Mucosa of descending colon (tissue), 3 donors: ENCODE measurements at regions not wholly inside any gene's neighbourhood (a gene's known extent, or its start where the extent isn't known, plus 50 kb on each side); places are given as distances from the start of the nearest gene placed in this dataset.

ENCODE experiments used
- ATAC-seq: fragments of 200-7000 bp; cut with Tn5 transposase; one replicate; pipeline ENCODE4 v1.9.1; 2020; ENCODE audit warnings: mild to moderate bottlenecking, moderate library complexity
- DNase-seq, 3 donors: peaks; one replicate each; pipeline ENCODE4 v3.0.0-alpha.2; 2020
- H3K36me3 ChIP-seq: fragments of 200-600 bp; one replicate; pipeline ENCODE4 v1.8.0; 2021; ENCODE audit warnings: low read depth, mild to moderate bottlenecking
- H3K4me1 ChIP-seq: fragments of 200-600 bp; one replicate; pipeline ENCODE4 v1.8.0; 2021; ENCODE audit warnings: low read depth, mild to moderate bottlenecking
- H3K4me3 ChIP-seq: fragments of 200-600 bp; one replicate; pipeline ENCODE4 v1.8.0; 2021; ENCODE audit warnings: mild to moderate bottlenecking
- H3K9me3 ChIP-seq: fragments of 200-600 bp; one replicate; pipeline ENCODE4 v1.8.0; 2021; ENCODE audit warnings: mild to moderate bottlenecking
- CTCF ChIP-seq: fragments of 200-600 bp; IDR thresholded peaks from one replicate; pipeline ENCODE4 v1.8.0; 2022; ENCODE audit warnings: antibody characterized with exemption, mild to moderate bottlenecking
- intact Hi-C, 2 donors: fragments of 100-400 bp; cut with DNase I in 1 of 2; cut with micrococcal nuclease in 1 of 2; formaldehyde crosslinking; loops; one replicate each; pipeline versions ENCODE4 v1.11.0 to v1.11.1; 2022; cut with DNase I, micrococcal nuclease
- donor health status: DM: no; HTN: no; CAD: no; lungs with moderate emphysema.
- donor health status: DM: no; HTN: no; CAD: no.
- donor health status: DM: no; HTN: yes; CAD: no.

DNA sequence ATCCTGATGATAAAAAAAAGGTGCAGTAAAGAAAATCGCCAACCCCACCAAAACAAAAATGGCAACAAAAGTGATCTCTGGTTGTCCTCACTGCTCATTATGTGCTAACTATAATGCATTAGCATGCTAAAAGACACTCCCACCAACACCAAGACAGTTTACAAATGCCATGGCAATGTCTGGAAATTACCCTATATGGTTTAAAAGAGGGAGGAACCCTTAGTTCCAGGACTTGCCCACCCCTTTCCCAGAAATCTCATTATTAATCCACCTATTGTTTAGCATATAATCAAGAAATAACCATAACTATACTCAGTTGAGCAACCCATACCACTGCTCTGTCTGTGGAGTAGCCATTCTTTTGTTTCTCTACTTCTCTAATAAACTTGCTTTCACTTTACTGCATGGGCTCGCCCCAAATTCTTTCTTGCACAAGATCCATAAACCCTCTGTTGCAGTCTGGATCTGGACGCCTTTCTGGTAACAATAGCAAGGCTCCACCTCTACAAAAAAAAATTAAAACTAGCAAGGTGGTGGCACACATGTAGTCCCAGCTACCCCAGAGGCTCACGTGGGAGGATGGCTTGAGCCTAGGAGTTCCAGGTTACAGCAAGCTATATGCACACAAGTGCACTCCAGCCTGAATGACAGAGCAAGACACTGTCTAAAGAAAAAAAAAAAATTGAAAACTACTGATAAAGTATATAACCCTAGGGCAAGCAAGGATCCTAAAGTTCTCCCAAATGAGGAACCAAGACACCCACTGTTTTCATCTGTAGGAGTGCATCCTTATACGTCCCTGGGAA, 278.8 kb upstream of the JARID2 start:
- intact Hi-C loops = no loop called here
- ATAC-seq (peak; percentile 49), DNase-seq (no peak)
- Histone ChIP-seq H3K9me3 (no peaks in the 10 kb centered on the region), H3K4me1 (no peaks in the 10 kb centered on the region), H3K4me3 (no peak overlapping the region), H3K36me3 (no peaks in the 10 kb centered on the region)
- TF ChIP-seq CTCF = no peak

DNA sequence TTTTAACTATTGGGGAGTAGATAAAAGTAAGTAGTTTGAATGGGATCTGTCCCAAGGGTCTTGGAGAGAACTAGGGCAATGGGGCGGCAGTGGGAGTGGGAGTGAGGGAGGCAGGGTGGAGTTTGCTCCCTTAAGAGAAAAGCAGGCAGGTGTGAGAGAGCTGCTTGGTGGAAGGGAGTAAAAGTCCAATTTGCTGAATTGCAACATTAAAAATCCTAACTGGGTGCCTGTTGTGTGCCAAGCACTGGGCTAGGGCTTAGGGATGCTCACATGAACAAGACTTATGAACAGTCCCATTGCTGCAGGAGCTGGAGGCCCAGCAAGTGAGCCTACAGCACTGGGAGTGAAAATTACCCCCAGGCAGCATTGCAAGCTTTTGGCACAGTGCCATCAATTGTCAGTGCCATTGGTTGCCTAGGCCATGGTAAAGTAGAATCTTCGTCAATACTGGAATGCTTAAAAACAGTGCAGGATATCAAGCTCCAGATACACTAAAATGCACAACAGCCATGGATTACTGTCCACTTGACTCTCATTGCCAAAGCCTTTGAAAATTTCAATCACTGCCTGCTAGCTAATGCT, 277.7 kb upstream of the JARID2 start:
- Histone ChIP-seq H3K9me3 (no peaks in the 10 kb centered on the region), H3K36me3 (no peaks in the 10 kb centered on the region), H3K4me3 (no peak overlapping the region), H3K4me1 (no peaks in the 10 kb centered on the region)
- DNase-seq = no peak
- no peak for TF ChIP-seq CTCF
- intact Hi-C loops = no loop called here
- ATAC-seq = no peak

DNA sequence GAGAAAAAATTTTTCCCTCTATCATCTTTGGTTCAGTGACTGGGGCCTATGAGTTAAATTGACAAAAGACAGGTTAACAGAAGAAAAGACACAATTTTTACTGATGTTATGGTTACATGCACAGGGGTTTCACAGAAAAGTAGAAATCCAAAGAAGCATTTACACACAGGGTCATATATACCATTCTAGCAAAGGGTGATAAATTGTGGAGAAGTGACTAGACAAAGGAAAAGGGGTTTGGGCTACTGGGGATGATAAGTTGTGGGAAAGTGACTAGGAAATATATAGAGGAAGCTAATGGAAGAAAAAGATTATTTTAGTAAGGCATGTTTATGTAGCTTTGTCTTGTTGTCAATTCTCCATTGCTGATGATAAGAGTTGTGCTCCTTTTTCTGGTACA, 276.7 kb upstream of the JARID2 start:
- ATAC-seq (no peak), DNase-seq (no peak)
- intact Hi-C loops = no loop called here
- no peak overlapping the region for H3K4me3 ChIP-seq
- no peak for TF ChIP-seq CTCF
- no peaks in the 10 kb centered on the region for H3K9me3 ChIP-seq
- no peaks in the 10 kb centered on the region for H3K4me1 ChIP-seq
- no peaks in the 10 kb centered on the region for H3K36me3 ChIP-seq

GRCh38 chr6:14972379-14973067, 273.3 kb upstream of the JARID2 start:
- no peak for TF ChIP-seq CTCF
- no peaks in the 10 kb centered on the region for H3K36me3 ChIP-seq
- H3K4me3 ChIP-seq = no peak overlapping the region
- intact Hi-C loops = no loop called here
- DNase-seq (no peak), ATAC-seq (no peak)
- H3K4me1 ChIP-seq = no peaks in the 10 kb centered on the region
- H3K9me3 ChIP-seq = no peaks in the 10 kb centered on the region

GRCh38 chr6:14974372-14974771, 271.5 kb upstream of the JARID2 start:
- H3K36me3 ChIP-seq = no peaks in the 10 kb centered on the region
- no peaks in the 10 kb centered on the region for H3K9me3 ChIP-seq
- ATAC-seq (no peak), DNase-seq (no peak)
- H3K4me3 ChIP-seq = no peak overlapping the region
- TF ChIP-seq CTCF = no peak
- no peaks in the 10 kb centered on the region for H3K4me1 ChIP-seq
- intact Hi-C loops = no loop called here
